Loucy (cell line): ENCODE measurements at regions not wholly inside any gene's neighbourhood (a gene's known extent, or its start where the extent isn't known, plus 50 kb on each side); places are given as distances from the start of the nearest gene placed in this dataset.

Experiments used
- CTCF ChIP-seq: fragments of 200-600 bp; sonication (generic); conservative IDR thresholded peaks from 2 replicates; pipeline ENCODE4 v1.5.1; 2014; ENCODE audit warnings: mild to moderate bottlenecking, antibody characterized with exemption, low read length
- EZH2phosphoT487 ChIP-seq: fragments of 200-600 bp; IDR thresholded peaks from 2 replicates; pipeline ENCODE4 v1.6.1; 2018; ENCODE audit warnings: antibody characterized with exemption, mild to moderate bottlenecking, moderate library complexity, borderline replicate concordance

- no peak for TF ChIP-seq EZH2phosphoT487
- TF ChIP-seq CTCF: no peak
Measured at GRCh38 chr21:38121888-38122720, 134.7 kb upstream of the KCNJ15 start.
